Astrocyte (in vitro differentiated cells and primary cell): ENCODE measurements at regions not wholly inside any gene's neighbourhood (a gene's known extent, or its start where the extent isn't known, plus 50 kb on each side); places are given as distances from the start of the nearest gene placed in this dataset.
A peak's percentile ranks its signal among the peaks of the same experiment; 100 is the strongest.
"Not testable (repeated sequence)": the region's sequence is repeated elsewhere in the genome, so short reads cannot be mapped to it uniquely, and the experiment has no call there.

ENCODE experiments used
- DNase-seq: peaks from one replicate; pipeline ENCODE4 v3.0.0-alpha.2; 2010; ENCODE audit warnings: low read depth
- FAIRE-seq: peaks from 2 replicates; lab custom pipeline; 2011; peaks lifted over from hg19 to GRCh38; lab: Jason Lieb, UNC
- H2AFZ ChIP-seq: 2 replicates; pipeline ENCODE4 v1.6.0; 2012; ENCODE audit warnings: low read depth, low read length, inconsistent platforms
- H3K27ac ChIP-seq: 2 replicates; pipeline ENCODE4 v1.5.1; 2011; ENCODE audit warnings: low read depth, low read length, inconsistent platforms
- H3K27me3 ChIP-seq: 2 replicates; pipeline ENCODE4 v1.6.0; 2011; ENCODE audit warnings: low read length, inconsistent platforms; ENCODE audit not compliant: insufficient read depth
- H3K36me3 ChIP-seq: 2 replicates; pipeline ENCODE4 v1.5.1; 2011; ENCODE audit warnings: low read length, inconsistent platforms; ENCODE audit not compliant: insufficient read depth
- H3K4me1 ChIP-seq: 2 replicates; pipeline ENCODE4 v1.5.1; 2011; ENCODE audit warnings: low read length, inconsistent platforms; ENCODE audit not compliant: insufficient read depth
- H3K4me2 ChIP-seq: 2 replicates; pipeline ENCODE4 v1.6.0; 2012; ENCODE audit warnings: low read length, inconsistent platforms
- H3K4me3 ChIP-seq: 2 replicates; pipeline ENCODE4 v1.5.1; 2011; ENCODE audit warnings: low read depth, mild to moderate bottlenecking, low read length, inconsistent platforms; ENCODE audit not compliant: insufficient read depth
- H3K79me2 ChIP-seq: 2 replicates; pipeline ENCODE4 v1.6.0; 2012; ENCODE audit warnings: mild to moderate bottlenecking, low read length, inconsistent platforms; ENCODE audit not compliant: insufficient read depth
- H3K9ac ChIP-seq: 2 replicates; pipeline ENCODE4 v1.6.0; 2012; ENCODE audit warnings: mild to moderate bottlenecking, low read length, inconsistent platforms
- H3K9me3 ChIP-seq: 2 replicates; pipeline ENCODE4 v1.5.1; 2012; ENCODE audit warnings: low read depth, mild to moderate bottlenecking, low read length, inconsistent platforms; ENCODE audit not compliant: insufficient read depth
- H4K20me1 ChIP-seq: 2 replicates; pipeline ENCODE4 v1.6.0; 2012; ENCODE audit warnings: low read length, inconsistent platforms; ENCODE audit not compliant: insufficient read depth
- H3K27ac Mint-ChIP-seq: one replicate; pipeline ENCODE4 v1.8.0; 2021; ENCODE audit warnings: mild to moderate bottlenecking, mixed read lengths; ENCODE audit not compliant: unreplicated experiment
- H3K27me3 Mint-ChIP-seq: one replicate; pipeline ENCODE4 v1.8.0; 2021; ENCODE audit warnings: low read depth, mixed read lengths; ENCODE audit not compliant: unreplicated experiment
- H3K36me3 Mint-ChIP-seq: one replicate; pipeline ENCODE4 v1.8.0; 2021; ENCODE audit warnings: low read depth, mixed read lengths; ENCODE audit not compliant: unreplicated experiment
- H3K4me1 Mint-ChIP-seq: one replicate; pipeline ENCODE4 v1.8.0; 2021; ENCODE audit warnings: low read depth, mixed read lengths; ENCODE audit not compliant: unreplicated experiment
- H3K4me3 Mint-ChIP-seq: one replicate; pipeline ENCODE4 v1.8.0; 2021; ENCODE audit warnings: mild to moderate bottlenecking, moderate library complexity, mixed read lengths; ENCODE audit not compliant: unreplicated experiment
- H3K9me3 Mint-ChIP-seq: one replicate; pipeline ENCODE4 v1.8.0; 2021; ENCODE audit warnings: mild to moderate bottlenecking, mixed read lengths; ENCODE audit not compliant: unreplicated experiment
- CTCF ChIP-seq: IDR thresholded peaks from 2 replicates; pipeline ENCODE4 v1.5.1; 2011; ENCODE audit warnings: low read depth, mild to moderate bottlenecking, inconsistent platforms, low read length, moderate library complexity; ENCODE audit not compliant: insufficient read depth
- EZH2 ChIP-seq: IDR thresholded peaks from 2 replicates; pipeline ENCODE4 v1.6.1; 2012; ENCODE audit warnings: mild to moderate bottlenecking, low read length, inconsistent platforms; ENCODE audit not compliant: insufficient read depth

GRCh38 chr2:182652326-182652725, 63.7 kb upstream of the DNAJC10 start:
- peaks cover 5% of the 10 kb centered on the region for H3K4me1 Mint-ChIP-seq
- Histone ChIP-seq H3K4me1 (no peaks in the 10 kb centered on the region), H3K9ac (no peak overlapping the region), H3K27ac (no peak overlapping the region), H3K4me3 (no peak overlapping the region), H3K27me3 (no peaks in the 10 kb centered on the region), H3K36me3 (no peaks in the 10 kb centered on the region), H3K79me2 (no peaks in the 10 kb centered on the region), H2AFZ (no peak overlapping the region), H4K20me1 (no peaks in the 10 kb centered on the region), H3K9me3 (no peaks in the 10 kb centered on the region), H3K4me2 (no peak overlapping the region)
- TF ChIP-seq EZH2 (no peak), CTCF (no peak)
- H3K27ac Mint-ChIP-seq, result no peak overlapping the region
- H3K27me3 Mint-ChIP-seq, result no peaks in the 10 kb centered on the region
- no peak for DNase-seq
- no peak for FAIRE-seq
- no peaks in the 10 kb centered on the region for H3K36me3 Mint-ChIP-seq
- H3K9me3 Mint-ChIP-seq, result no peaks in the 10 kb centered on the region
- H3K4me3 Mint-ChIP-seq, result no peak overlapping the region

GRCh38 chr2:182655750-182656149, 60.3 kb upstream of the DNAJC10 start:
- Histone ChIP-seq H3K79me2 (no peaks in the 10 kb centered on the region), H3K9me3 (no peaks in the 10 kb centered on the region), H3K4me2 (no peak overlapping the region), H3K4me1 (no peaks in the 10 kb centered on the region), H2AFZ (no peak overlapping the region), H3K4me3 (no peak overlapping the region), H3K9ac (no peak overlapping the region), H3K36me3 (no peaks in the 10 kb centered on the region), H4K20me1 (no peaks in the 10 kb centered on the region), H3K27ac (no peak overlapping the region), H3K27me3 (no peaks in the 10 kb centered on the region)
- Mint-ChIP-seq H3K27me3 (no peaks in the 10 kb centered on the region), H3K4me1 (peaks cover 5% of the 10 kb centered on the region), H3K9me3 (no peaks in the 10 kb centered on the region), H3K4me3 (no peak overlapping the region), H3K27ac (no peak overlapping the region), H3K36me3 (no peaks in the 10 kb centered on the region)
- DNase-seq (peak; percentile 43), FAIRE-seq (no peak)
- no peak for TF ChIP-seq EZH2
- TF ChIP-seq CTCF, result no peak

GRCh38 chr2:182664212-182664611, 51.8 kb upstream of the DNAJC10 start:
- no peaks in the 10 kb centered on the region for H3K4me1 Mint-ChIP-seq
- Histone ChIP-seq H4K20me1 (no peaks in the 10 kb centered on the region), H2AFZ (no peak overlapping the region), H3K79me2 (no peaks in the 10 kb centered on the region), H3K4me3 (no peak overlapping the region), H3K36me3 (no peaks in the 10 kb centered on the region), H3K27me3 (no peaks in the 10 kb centered on the region), H3K4me1 (no peaks in the 10 kb centered on the region), H3K9me3 (no peaks in the 10 kb centered on the region), H3K27ac (no peak overlapping the region), H3K4me2 (no peak overlapping the region), H3K9ac (no peak overlapping the region)
- no peaks in the 10 kb centered on the region for H3K36me3 Mint-ChIP-seq
- TF ChIP-seq EZH2, result no peak
- TF ChIP-seq CTCF, result no peak
- no peaks in the 10 kb centered on the region for H3K27me3 Mint-ChIP-seq
- H3K9me3 Mint-ChIP-seq, result no peaks in the 10 kb centered on the region
- no peak overlapping the region for H3K27ac Mint-ChIP-seq
- H3K4me3 Mint-ChIP-seq, result no peak overlapping the region
- DNase-seq (no peak), FAIRE-seq (no peak)

- not testable (repeated sequence) for H3K27ac Mint-ChIP-seq
These were observed 50.6 kb upstream of the DNAJC10 start for GRCh38 chr2:182665500-182665899.

More at GRCh38 chr2:182665500-182665899, 50.6 kb upstream of the DNAJC10 start:
- not testable (repeated sequence) for H3K4me1 ChIP-seq, H3K9me3 ChIP-seq, H3K9ac ChIP-seq, FAIRE-seq, H3K36me3 ChIP-seq, H3K27me3 ChIP-seq, H3K27ac ChIP-seq, H2AFZ ChIP-seq, H3K4me3 ChIP-seq, H3K9me3 Mint-ChIP-seq, H3K36me3 Mint-ChIP-seq, H3K79me2 ChIP-seq, H4K20me1 ChIP-seq, H3K4me1 Mint-ChIP-seq, H3K4me3 Mint-ChIP-seq, H3K27me3 Mint-ChIP-seq, H3K4me2 ChIP-seq
- peak; percentile 42 for DNase-seq
